ENCODE measurements at regions not wholly inside any gene's neighbourhood (a gene's known extent, or its start where the extent isn't known, plus 50 kb on each side); places are given as distances from the start of the nearest gene placed in this dataset.

- DNase-seq = no peak
These were observed 153.7 kb downstream of the KLF6 start for GRCh38 chr10:3631291-3631690.

- no peak for DNase-seq
These were observed 158.9 kb downstream of the KLF6 start for GRCh38 chr10:3625959-3626751.

DNA sequence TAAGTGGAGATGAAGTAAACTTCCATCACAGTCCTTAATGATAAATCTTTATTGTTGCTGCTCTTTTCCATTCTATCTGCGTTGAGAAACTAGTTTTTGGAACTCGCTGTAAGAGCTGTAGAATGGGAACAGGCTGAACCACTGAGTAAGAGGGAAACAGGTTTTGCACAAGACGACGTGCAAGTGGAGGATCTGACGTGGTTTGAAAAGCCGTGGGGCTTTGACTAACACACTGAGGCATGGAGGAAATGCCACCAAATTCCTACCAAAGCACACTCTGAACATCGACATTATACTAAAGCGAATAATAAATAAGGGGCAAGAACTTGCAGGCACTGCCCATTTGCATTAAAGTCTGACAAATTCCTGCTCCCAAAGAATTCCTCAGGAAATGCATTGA, 160.6 kb downstream of the KLF6 start:
- DNase-seq = no peak

GRCh38 chr10:3623746-3624145, 161.3 kb downstream of the KLF6 start:
- no peak for DNase-seq

- no peak for DNase-seq
These were observed 162.0 kb downstream of the KLF6 start for GRCh38 chr10:3622845-3623621.

DNA sequence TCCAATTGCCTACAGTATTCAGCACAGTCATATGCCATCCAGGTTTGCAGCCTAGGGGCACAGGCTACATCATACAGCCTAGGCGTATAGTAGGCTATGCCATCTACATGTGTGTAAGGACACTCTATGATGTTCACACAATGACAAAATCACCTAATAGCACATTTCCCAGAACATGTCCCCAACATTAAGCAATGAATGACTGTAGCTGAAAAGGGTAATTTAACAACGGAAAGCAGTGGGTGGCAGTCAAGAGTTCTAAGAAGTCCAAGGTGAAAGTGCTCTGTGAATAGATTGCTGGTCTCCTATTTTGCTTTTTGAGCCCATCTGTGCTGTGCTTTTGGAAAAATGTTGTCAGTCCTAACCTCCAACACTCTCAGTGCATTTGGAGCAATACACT, 162.6 kb downstream of the KLF6 start:
- no peak for DNase-seq

DNA sequence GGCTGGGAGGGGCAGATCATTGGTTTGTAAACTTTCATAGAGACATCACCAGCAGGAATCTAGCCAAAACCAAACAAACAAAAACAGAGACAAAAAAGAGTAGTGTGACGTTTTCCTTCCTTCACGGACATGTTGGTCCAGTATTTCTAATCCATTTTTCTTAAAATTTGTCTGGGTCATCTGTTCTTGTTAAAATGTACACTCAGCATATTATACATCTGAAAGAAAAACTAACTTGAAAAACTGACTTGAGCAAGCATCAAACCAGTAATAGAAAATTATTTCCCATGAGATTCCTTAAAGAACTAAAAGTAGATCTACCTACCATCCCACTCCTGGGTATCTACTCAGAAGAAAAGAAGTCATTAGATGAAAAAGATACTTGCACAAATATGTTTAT, 164.2 kb downstream of the KLF6 start:
- DNase-seq = no peak

DNA sequence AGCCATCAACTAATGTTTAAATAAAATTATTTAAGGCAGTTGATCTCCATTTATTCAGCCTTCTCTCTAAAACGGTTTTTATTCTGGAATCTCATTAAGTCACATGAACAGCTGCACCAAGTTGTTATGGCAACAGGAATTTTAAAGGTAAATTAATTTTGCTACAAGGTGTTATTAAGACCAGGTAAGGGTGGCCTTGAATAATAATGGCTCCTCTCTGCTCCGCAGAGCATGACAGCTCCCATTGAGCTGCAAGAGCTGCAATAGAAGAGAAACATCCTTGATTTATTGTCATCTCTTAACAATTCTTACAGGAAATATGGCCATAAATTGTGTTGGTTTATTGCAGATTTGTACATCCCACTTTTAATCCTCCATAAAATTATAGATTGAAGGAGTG, 165.8 kb downstream of the KLF6 start:
- no peak for DNase-seq

- no peak for DNase-seq
These were observed 168.1 kb downstream of the KLF6 start for GRCh38 chr10:3616880-3617279.

- DNase-seq = no peak
These were observed 171.7 kb downstream of the KLF6 start for GRCh38 chr10:3613318-3613717.

DNA sequence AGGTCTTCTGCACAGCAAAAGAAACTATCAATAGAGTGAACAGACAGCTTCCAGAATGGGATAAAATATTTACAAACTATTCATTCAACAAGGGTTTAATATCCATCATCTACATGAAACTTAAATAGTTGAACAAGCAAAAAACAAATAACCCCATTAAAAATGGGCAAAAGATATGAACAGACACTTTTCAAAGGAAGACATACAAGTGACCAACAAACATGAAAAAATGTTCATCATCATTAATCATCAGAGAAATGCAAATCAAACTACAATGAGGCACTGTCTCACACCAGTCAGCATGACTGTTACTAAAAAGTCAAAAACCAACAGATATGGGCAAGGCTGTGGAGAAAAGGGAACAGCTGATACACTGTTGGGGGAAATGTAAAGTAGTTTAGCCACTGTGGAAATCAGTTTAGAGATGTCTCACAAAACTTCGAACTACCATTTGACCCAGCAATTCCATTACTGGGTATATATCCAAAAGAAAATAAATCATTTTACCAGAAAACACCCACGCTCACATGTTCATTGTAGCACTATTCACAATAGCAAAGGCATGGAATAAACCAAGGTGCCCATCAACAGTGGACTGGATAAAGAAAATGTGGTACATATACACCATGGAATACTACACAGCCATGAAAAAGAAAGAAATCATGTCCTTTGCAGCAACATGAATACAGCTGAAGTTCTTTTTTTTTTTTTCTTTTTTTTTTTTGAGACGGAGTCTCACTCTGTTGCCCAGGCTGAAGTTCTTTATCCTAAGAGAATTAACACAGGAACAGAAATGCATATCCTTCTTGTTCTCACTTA, 172.6 kb downstream of the KLF6 start:
- no peak for DNase-seq

GRCh38 chr10:3606309-3606708, 178.7 kb downstream of the KLF6 start:
- no peak for DNase-seq

DNA sequence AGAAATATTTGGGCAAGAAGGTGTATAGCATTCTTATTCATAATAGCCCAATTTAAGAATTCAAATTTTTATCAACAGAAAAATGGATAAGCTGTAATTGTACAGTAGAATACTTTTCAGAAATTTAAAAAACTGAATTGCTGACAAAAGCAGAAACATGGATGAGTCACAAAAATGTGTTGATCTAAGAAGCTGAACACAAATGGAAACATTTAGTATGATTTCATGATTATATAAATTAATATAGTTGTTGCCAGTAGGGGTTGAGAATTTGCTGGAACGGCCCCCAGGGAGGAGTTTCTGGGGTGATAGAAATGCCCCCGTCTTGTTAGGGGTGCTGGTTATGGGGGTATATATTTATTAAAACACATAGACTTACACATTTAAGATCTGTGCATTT, 179.1 kb downstream of the KLF6 start:
- DNase-seq = no peak

DNA sequence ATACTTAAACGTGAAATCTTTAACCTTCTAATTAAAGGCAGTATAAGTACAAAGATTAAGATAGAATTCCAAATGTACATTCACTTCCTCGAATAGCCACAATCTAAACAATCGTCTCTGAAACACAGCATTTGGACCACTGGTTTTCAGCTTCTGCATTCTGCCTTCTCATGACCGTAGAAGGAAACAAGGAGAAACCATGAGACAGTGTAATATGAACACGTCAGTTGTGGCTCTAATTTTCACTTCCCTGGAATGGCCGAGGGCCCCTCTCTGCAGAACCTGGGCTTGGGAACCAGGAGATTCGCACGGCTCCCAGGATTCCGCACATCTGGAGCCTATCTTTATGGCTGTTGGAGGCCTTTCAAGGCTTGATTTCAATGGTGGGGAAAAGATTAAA, 189.3 kb downstream of the KLF6 start:
- DNase-seq = no peak

GRCh38 chr10:3593611-3594010, 191.4 kb downstream of the KLF6 start:
- no peak for DNase-seq

DNA sequence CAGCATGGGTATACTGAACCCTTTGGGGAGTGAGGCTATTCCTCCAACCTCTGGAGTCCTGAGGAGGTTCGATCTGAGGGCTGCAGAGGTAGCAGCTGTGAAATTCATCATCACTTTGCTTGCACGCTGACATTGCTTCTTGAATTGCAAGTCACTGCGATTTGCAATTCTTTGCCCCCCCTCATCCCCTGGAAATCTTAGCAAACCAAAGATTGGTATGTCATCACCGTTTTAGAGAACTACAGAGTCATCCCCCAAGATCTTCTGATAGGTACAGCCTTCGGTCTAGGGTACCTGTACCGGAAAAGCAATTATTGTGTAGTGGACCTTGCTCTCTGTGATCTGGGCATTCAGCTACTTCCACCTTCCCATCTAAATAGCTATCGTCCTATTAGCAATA, 192.6 kb downstream of the KLF6 start:
- no peak for DNase-seq

GRCh38 chr10:3588816-3589215, 196.2 kb downstream of the KLF6 start:
- no peak for DNase-seq

DNA sequence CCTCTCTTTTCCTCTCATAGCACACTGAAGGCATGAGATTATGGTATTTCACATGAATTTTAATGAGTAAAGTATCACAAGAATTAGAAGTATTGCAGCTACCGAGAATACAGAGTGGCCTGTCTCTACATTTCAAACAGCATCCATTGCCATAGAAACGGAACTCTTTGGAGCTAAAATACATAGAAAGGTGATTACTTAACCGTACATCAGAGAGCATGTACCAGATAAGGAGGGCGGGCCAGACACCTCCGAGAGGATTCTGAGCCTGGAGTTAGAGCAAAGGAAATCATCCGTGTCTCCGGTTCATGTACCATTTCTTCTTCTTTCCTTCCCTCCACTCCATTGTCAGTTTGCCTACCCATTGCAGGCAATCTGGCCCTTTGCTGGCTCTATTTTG, 196.7 kb downstream of the KLF6 start:
- peak in 1 of 51 donors; percentile 3 for DNase-seq

DNA sequence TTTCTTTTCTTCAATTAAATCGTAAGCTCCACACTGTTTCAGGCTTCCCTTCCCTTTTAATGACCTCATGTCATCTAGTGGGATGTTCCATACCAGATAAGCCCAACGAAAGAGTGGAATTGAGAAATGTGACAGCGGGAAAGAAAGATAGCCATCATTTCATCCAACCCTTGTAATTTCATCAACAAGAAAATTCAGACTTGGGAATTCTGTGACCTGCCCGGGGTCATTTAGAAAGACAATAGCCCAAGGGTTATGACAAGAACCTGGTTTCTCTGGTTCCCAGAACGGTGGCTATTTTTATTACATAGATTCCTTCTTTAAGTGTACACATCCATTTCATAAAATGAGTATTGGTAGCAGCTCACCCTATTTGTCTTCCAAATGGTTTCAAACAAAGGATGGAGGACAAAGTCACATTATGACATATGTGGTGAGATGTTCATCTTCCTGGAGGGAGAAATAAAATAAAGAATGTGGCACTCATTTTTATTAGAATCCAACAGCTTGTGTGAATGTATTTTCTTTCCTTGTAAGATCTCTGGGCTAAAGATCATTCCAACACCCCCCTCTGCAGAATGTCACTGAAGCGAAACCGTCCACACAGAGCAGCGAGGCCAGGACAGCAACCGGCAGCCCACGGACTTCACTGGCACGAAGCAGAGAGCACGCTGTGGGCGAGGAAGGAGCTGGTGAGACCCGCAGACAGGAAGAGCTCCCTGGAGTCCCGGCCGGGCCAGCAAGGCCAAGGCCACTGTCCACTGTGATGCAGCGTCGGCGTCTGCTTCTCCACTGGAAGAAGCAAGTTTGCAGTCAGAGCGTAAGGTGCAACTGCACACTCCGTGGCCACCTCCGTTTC, 199.9 kb downstream of the KLF6 start:
- no peak for DNase-seq

- DNase-seq = no peak
These were observed 204.4 kb downstream of the KLF6 start for GRCh38 chr10:3580565-3580964.

GRCh38 chr10:3579845-3580244, 205.2 kb downstream of the KLF6 start:
- no peak for DNase-seq

Data from hypothalamus (tissue), 51 donors.